ENCODE measurements at regions not wholly inside any gene's neighbourhood (a gene's known extent, or its start where the extent isn't known, plus 50 kb on each side); places are given as distances from the start of the nearest gene placed in this dataset.

DNA sequence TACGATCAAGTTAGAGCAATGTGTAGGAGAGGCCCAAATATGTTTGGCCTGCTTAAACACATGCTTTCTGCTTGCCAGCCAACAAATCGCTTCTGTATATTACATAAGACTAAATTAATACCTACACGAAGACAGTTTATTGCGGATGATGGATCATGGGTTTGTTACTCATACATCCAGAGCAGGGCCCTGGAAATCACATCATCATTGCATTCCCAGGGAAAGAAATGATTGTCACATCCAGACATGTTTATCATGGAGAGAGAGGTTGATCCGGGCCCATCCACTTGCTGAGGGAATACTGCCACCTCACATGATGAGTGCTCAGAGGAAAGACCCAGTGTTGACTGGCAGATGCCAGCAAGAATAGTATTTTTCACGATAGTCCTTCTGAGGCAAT lies 282.6 kb downstream of the NUF2 start (continued):
- TF ChIP-seq, protein P1, sequence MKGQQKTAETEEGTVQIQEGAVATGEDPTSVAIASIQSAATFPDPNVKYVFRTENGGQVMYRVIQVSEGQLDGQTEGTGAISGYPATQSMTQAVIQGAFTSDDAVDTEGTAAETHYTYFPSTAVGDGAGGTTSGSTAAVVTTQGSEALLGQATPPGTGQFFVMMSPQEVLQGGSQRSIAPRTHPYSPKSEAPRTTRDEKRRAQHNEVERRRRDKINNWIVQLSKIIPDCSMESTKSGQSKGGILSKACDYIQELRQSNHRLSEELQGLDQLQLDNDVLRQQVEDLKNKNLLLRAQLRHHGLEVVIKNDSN (IDR thresholded peaks at IDR 0.05; ENCODE audit: borderline replicate concordance, extremely low read length, insufficient read depth, low read depth, low read length): no peak
- TF ChIP-seq HDAC6 (IDR thresholded peaks at IDR 0.05; ENCODE audit: unreplicated experiment) (no peak), RFX5 (IDR thresholded peaks at IDR 0.05; ENCODE audit: low read depth, low read length) (no peak), NR2F1 (conservative IDR thresholded peaks at IDR 0.05) (no peak), MXI1 (IDR thresholded peaks at IDR 0.05; ENCODE audit: low read depth, low read length) (no peak), TBL1XR1 (IDR thresholded peaks at IDR 0.05; ENCODE audit: low read depth, low read length) (no peak), ZNF274 (IDR thresholded peaks at IDR 0.05; ENCODE audit: insufficient read depth, insufficient read length) (no peak), ASH2L (IDR thresholded peaks at IDR 0.05; ENCODE audit: borderline replicate concordance, low read depth) (no peak)
- TF ChIP-seq, protein P2, sequence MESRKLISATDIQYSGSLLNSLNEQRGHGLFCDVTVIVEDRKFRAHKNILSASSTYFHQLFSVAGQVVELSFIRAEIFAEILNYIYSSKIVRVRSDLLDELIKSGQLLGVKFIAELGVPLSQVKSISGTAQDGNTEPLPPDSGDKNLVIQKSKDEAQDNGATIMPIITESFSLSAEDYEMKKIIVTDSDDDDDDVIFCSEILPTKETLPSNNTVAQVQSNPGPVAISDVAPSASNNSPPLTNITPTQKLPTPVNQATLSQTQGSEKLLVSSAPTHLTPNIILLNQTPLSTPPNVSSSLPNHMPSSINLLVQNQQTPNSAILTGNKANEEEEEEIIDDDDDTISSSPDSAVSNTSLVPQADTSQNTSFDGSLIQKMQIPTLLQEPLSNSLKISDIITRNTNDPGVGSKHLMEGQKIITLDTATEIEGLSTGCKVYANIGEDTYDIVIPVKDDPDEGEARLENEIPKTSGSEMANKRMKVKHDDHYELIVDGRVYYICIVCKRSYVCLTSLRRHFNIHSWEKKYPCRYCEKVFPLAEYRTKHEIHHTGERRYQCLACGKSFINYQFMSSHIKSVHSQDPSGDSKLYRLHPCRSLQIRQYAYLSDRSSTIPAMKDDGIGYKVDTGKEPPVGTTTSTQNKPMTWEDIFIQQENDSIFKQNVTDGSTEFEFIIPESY (IDR thresholded peaks at IDR 0.05): no peak

DNA sequence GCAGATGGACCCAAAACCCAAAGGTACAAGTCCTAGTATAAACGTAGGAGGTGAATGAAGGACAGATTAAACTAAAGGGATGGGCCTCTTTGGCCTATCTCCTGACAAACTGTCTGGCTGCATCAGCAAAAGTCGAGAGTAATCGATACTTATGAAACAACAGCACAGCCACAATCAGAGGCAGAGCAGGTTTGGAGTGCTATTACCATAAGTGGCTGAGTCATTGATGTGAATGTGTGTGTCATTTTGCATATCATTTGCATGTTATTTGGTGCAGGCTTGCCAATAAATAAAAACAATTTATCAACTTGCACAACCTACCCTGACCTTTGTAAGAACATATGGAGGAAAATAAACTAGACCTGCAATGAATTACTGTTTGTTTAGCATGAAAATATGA lies 283.1 kb downstream of the NUF2 start:
- no peaks in the 10 kb centered on the region for H3K27me3 ChIP-seq (replicated peaks in 1 of 2; ENCODE audit: control insufficient read depth in 2 of 2, insufficient read depth in 2 of 2, low read length in 1 of 2)
- RAD21 ChIA-PET (ENCODE audit: unreplicated experiment): no interaction called here
- no peak overlapping the region for H3K9ac ChIP-seq (ENCODE audit: control insufficient read depth, insufficient read depth, low read length)
- TF ChIP-seq PML (IDR thresholded peaks at IDR 0.05; ENCODE audit: low read length) (no peak), MTA3 (IDR thresholded peaks at IDR 0.05; ENCODE audit: borderline replicate concordance, low read length) (no peak), HDAC6 (IDR thresholded peaks at IDR 0.05; ENCODE audit: unreplicated experiment) (no peak), ZNF384 (IDR thresholded peaks at IDR 0.05; ENCODE audit: borderline replicate concordance, low read depth, low read length) (no peak), SREBF2 (IDR thresholded peaks at IDR 0.05; ENCODE audit: low read length) (no peak), NBN (IDR thresholded peaks at IDR 0.05) (no peak), RUNX3 (IDR thresholded peaks at IDR 0.05; ENCODE audit: low read length) (no peak), FOS (IDR thresholded peaks at IDR 0.05; ENCODE audit: borderline replicate concordance, extremely low read depth, insufficient read length) (no peak), TCF3 (IDR thresholded peaks at IDR 0.05; ENCODE audit: borderline replicate concordance, insufficient read depth, low read depth, low read length) (no peak)
- TF ChIP-seq, protein P1 (IDR thresholded peaks at IDR 0.05; ENCODE audit: borderline replicate concordance, extremely low read length, insufficient read depth, low read depth, low read length): no peak
- TF ChIP-seq, protein P3, sequence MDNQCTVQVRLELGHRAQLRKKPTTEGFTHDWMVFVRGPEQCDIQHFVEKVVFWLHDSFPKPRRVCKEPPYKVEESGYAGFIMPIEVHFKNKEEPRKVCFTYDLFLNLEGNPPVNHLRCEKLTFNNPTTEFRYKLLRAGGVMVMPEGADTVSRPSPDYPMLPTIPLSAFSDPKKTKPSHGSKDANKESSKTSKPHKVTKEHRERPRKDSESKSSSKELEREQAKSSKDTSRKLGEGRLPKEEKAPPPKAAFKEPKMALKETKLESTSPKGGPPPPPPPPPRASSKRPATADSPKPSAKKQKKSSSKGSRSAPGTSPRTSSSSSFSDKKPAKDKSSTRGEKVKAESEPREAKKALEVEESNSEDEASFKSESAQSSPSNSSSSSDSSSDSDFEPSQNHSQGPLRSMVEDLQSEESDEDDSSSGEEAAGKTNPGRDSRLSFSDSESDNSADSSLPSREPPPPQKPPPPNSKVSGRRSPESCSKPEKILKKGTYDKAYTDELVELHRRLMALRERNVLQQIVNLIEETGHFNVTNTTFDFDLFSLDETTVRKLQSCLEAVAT (IDR thresholded peaks at IDR 0.05): no peak
- TF ChIP-seq, protein P4, sequence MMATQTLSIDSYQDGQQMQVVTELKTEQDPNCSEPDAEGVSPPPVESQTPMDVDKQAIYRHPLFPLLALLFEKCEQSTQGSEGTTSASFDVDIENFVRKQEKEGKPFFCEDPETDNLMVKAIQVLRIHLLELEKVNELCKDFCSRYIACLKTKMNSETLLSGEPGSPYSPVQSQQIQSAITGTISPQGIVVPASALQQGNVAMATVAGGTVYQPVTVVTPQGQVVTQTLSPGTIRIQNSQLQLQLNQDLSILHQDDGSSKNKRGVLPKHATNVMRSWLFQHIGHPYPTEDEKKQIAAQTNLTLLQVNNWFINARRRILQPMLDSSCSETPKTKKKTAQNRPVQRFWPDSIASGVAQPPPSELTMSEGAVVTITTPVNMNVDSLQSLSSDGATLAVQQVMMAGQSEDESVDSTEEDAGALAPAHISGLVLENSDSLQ (IDR thresholded peaks at IDR 0.05): no peak
- in situ Hi-C loops (cut with MboI) (no loop called here), intact Hi-C loops (cut with micrococcal nuclease; ENCODE audit: unreplicated experiment) (no loop called here)
- SMC1A ChIA-PET (ENCODE audit: uncharacterized antibody, unreplicated experiment): no interaction called here
- H3K4me1 ChIP-seq (ENCODE audit: control insufficient read depth, insufficient read depth, low read length): no peaks in the 10 kb centered on the region
- H3K36me3 ChIP-seq (ENCODE audit: control insufficient read depth in 2 of 2, insufficient read depth in 2 of 2, low read length in 1 of 2): no peaks in the 10 kb centered on the region
- H3K79me2 ChIP-seq (ENCODE audit: control insufficient read depth, insufficient read depth, low read length): no peaks in the 10 kb centered on the region
- H2AFZ ChIP-seq (ENCODE audit: control insufficient read depth, low read depth, low read length): no peak overlapping the region
- H4K20me1 ChIP-seq (ENCODE audit: control insufficient read depth, insufficient read depth): no peaks in the 10 kb centered on the region
- no peaks in the 10 kb centered on the region for H3K9me3 ChIP-seq (replicated peaks; ENCODE audit: control insufficient read depth, insufficient read depth, low read length)
- no TSS peak for BruUV-seq (replicated peaks)
- WGBS (ENCODE audit: insufficient coverage, insufficient replicate concordance, low lambda C conversion rate, missing lambda C conversion rate): 15% methylated on average over 3 of the region's 3 CpGs
- no peak for DNase-seq (ENCODE audit: low read depth, low spot score)
- H3K4me2 ChIP-seq (ENCODE audit: control insufficient read depth, insufficient read depth): no peak overlapping the region
- POLR2A ChIA-PET: no interaction called here
- no peak overlapping the region for H3K27ac ChIP-seq (ENCODE audit: control insufficient read depth, insufficient read depth)
- no peak for FAIRE-seq
- CTCF ChIA-PET: no interaction called here
- H3K4me3 ChIP-seq: no peak overlapping the region
- no peak for ATAC-seq
